Psoas muscle (tissue), 7 donors: ENCODE measurements at regions not wholly inside any gene's neighbourhood (a gene's known extent, or its start where the extent isn't known, plus 50 kb on each side); places are given as distances from the start of the nearest gene placed in this dataset.

Source experiments
- ATAC-seq, 4 donors: fragments of 200-7000 bp; cut with Tn5 transposase; one replicate each; pipeline ENCODE4 v1.9.1; 2020; ENCODE audit warnings: moderate library complexity in 3 of 4, mild to moderate bottlenecking in 2 of 4
- DNase-seq, 2 donors: peaks; one replicate each; pipeline ENCODE4 v3.0.0-alpha.2; 2020
- H3K27ac ChIP-seq: fragments of 200-600 bp; one replicate; pipeline ENCODE4 v1.8.0; 2022
- H3K27me3 ChIP-seq, 3 donors: fragments of 200-600 bp in 1 of 3; one replicate each; pipeline versions ENCODE4 v1.6.1 to v1.8.0; 2013 to 2022; ENCODE audit warnings: low read length in 2 of 3, mild to moderate bottlenecking in 2 of 3, moderate library complexity in 1 of 3; ENCODE audit not compliant: insufficient read depth in 3 of 3
- H3K36me3 ChIP-seq, 2 donors: fragments of 200-600 bp in 1 of 2; one replicate each; pipeline versions ENCODE4 v1.6.1 to v1.8.0; 2013 to 2022; ENCODE audit warnings: low read depth in 1 of 2, mild to moderate bottlenecking in 1 of 2, moderate library complexity in 1 of 2; ENCODE audit not compliant: insufficient read depth in 1 of 2
- H3K4me1 ChIP-seq: fragments of 200-600 bp; one replicate; pipeline ENCODE4 v1.8.0; 2022
- H3K4me3 ChIP-seq: fragments of 200-600 bp; one replicate; pipeline ENCODE4 v1.8.0; 2022; ENCODE audit warnings: mild to moderate bottlenecking
- H3K9me3 ChIP-seq: fragments of 200-600 bp; one replicate; pipeline ENCODE4 v1.8.0; 2022
- CTCF ChIP-seq: fragments of 200-600 bp; IDR thresholded peaks from one replicate; pipeline ENCODE4 v1.8.0; 2022; ENCODE audit warnings: antibody characterized with exemption
- WGBS, 3 donors: extraction: QIAGEN DNeasy Blood & Tissue Kit; methylation state at CpG; one replicate each; pipeline versions ENCODE4 v1.1.6 to v1.1.7; 2013; 5-methylcytosine and 5-hydroxymethylcytosine counted together
- intact Hi-C, 2 donors: fragments of 100-400 bp; cut with DNase I; formaldehyde crosslinking; loops; one replicate each; pipeline versions ENCODE4 v1.11.0 to v1.14.2; 2022
- donor health status: healthy with polysubstance abuse.
- donor health status: DM: no; HTN: no; CAD: no; lungs with moderate emphysema.
- donor health status: Bipolar disorder and iron deficiency.
- donor health status: healthy.
- donor health status: DM: yes; HTN: yes; CAD: no.
- donor health status: DM: no; HTN: no; CAD: no.
- donor health status: DM: yes; HTN: yes; CAD: no.

- no peak for TF ChIP-seq CTCF
- Histone ChIP-seq H3K36me3 (no peaks in the 10 kb centered on the region), H3K4me3 (no peak overlapping the region), H3K4me1 (no peaks in the 10 kb centered on the region), H3K27me3 (no peaks in the 10 kb centered on the region), H3K27ac (no peak overlapping the region), H3K9me3 (no peaks in the 10 kb centered on the region)
- 43 to 51% (median 45%) methylated on average over 5 of the region's 5 CpGs for WGBS, 3 donors
- ATAC-seq, result no peak
- DNase-seq, result no peak
- intact Hi-C loops, result no loop called here
Observed at GRCh38 chr12:86743875-86744536, 487.8 kb upstream of the MGAT4C start.

- ATAC-seq (no peak), DNase-seq (no peak)
- WGBS, 3 donors, result 91 to 94% (median 92%) methylated on average over 1 of the region's 1 CpG
Observed at GRCh38 chr12:86741531-86741930, 485.3 kb upstream of the MGAT4C start.

GRCh38 chr12:86735851-86736250 lies 479.7 kb upstream of the MGAT4C start:
- no peak for TF ChIP-seq CTCF
- no peak overlapping the region for H3K27ac ChIP-seq
- no peak for ATAC-seq
- intact Hi-C loops, result no loop called here
- no peak overlapping the region for H3K4me3 ChIP-seq
- no peaks in the 10 kb centered on the region for H3K9me3 ChIP-seq
- no peaks in the 10 kb centered on the region for H3K27me3 ChIP-seq
- no peaks in the 10 kb centered on the region for H3K4me1 ChIP-seq
- no peak for DNase-seq
- no peaks in the 10 kb centered on the region for H3K36me3 ChIP-seq

More at GRCh38 chr12:86741531-86741930, 485.3 kb upstream of the MGAT4C start:
- Histone ChIP-seq H3K9me3 (no peaks in the 10 kb centered on the region), H3K4me3 (no peak overlapping the region), H3K4me1 (no peaks in the 10 kb centered on the region), H3K27me3 (no peaks in the 10 kb centered on the region), H3K27ac (no peak overlapping the region), H3K36me3 (no peaks in the 10 kb centered on the region)
- no peak for TF ChIP-seq CTCF
- intact Hi-C loops, result no loop called here

GRCh38 chr12:86735072-86735471 lies 478.9 kb upstream of the MGAT4C start:
- no peak for TF ChIP-seq CTCF
- intact Hi-C loops, result no loop called here
- no peaks in the 10 kb centered on the region for H3K4me1 ChIP-seq
- no peak overlapping the region for H3K27ac ChIP-seq
- ATAC-seq (no peak), DNase-seq (no peak)
- WGBS, 3 donors, result 85 to 92% (median 85%) methylated on average over 4 of the region's 4 CpGs
- no peak overlapping the region for H3K4me3 ChIP-seq
- no peaks in the 10 kb centered on the region for H3K36me3 ChIP-seq
- H3K27me3 ChIP-seq, result no peaks in the 10 kb centered on the region
- H3K9me3 ChIP-seq, result no peaks in the 10 kb centered on the region

- ATAC-seq (no peak), DNase-seq (no peak)
- intact Hi-C loops, result no loop called here
- WGBS, 3 donors, result 76 to 80% (median 79%) methylated on average over 2 of the region's 2 CpGs
- Histone ChIP-seq H3K4me3 (no peak overlapping the region), H3K4me1 (no peaks in the 10 kb centered on the region), H3K36me3 (no peaks in the 10 kb centered on the region), H3K9me3 (no peaks in the 10 kb centered on the region), H3K27me3 (no peaks in the 10 kb centered on the region), H3K27ac (no peak overlapping the region)
- no peak for TF ChIP-seq CTCF
Observed at GRCh38 chr12:86730233-86730632, 474.0 kb upstream of the MGAT4C start.
